ENCODE measurements at regions not wholly inside any gene's neighbourhood (a gene's known extent, or its start where the extent isn't known, plus 50 kb on each side); places are given as distances from the start of the nearest gene placed in this dataset.

GRCh38 chr13:100845128-100845757, 170.6 kb upstream of the TMTC4 start:
- FAIRE-seq = no peak
- 23% methylated on average over 3 of the region's 3 CpGs for WGBS (ENCODE audit: low lambda C conversion rate)
- no TSS peak for BruUV-seq (replicated peaks)
- DNase-seq (ENCODE audit: low spot score) = no peak
- Histone ChIP-seq H3K4me3 (replicated peaks in 1 of 3; ENCODE audit: insufficient read depth in 1 of 3, low read depth in 2 of 3, low read length in 3 of 3) (no peak overlapping the region), H3K36me3 (replicated peaks in 1 of 2; ENCODE audit: control insufficient read depth in 1 of 2, insufficient read depth in 2 of 2, low read length in 2 of 2) (no peaks in the 10 kb centered on the region), H4K20me1 (ENCODE audit: insufficient read depth, low read length) (no peaks in the 10 kb centered on the region), H3K9ac (ENCODE audit: insufficient read depth, low read depth, low read length) (no peak overlapping the region), H3K27ac (ENCODE audit: extremely low read length, insufficient read depth, low read length) (no peak overlapping the region), H3K4me1 (ENCODE audit: insufficient read depth, low read length) (no peaks in the 10 kb centered on the region), H3K9me3 (ENCODE audit: low read length) (peaks cover 4% of the 10 kb centered on the region; the same call in 1 of the 2 replicates), H2AFZ (ENCODE audit: low read length) (no peak overlapping the region), H3K27me3 (ENCODE audit: control insufficient read depth in 1 of 2, insufficient read depth in 2 of 2, low read length in 2 of 2) (peaks cover 1 to 9% of the 10 kb centered on the region in 2 experiments; a peak in 2 of 5 replicates), H3K79me2 (ENCODE audit: insufficient read depth, low read length) (no peaks in the 10 kb centered on the region), H3K4me2 (ENCODE audit: low read depth, low read length) (no peak overlapping the region)
- in situ Hi-C loops (cut with HindIII; ENCODE audit: extremely low pct_ligation_motif_present, low pct_unique_long_range_greater_than_20kb) (no loop called here), intact Hi-C loops (cut with micrococcal nuclease; ENCODE audit: unreplicated experiment) (no loop called here)
- no peak for TF ChIP-seq GPBP1L1 (CRISPR knock-in tag; IDR thresholded peaks at IDR 0.05)
- no peak for TF ChIP-seq SMAD1 (CRISPR knock-in tag; IDR thresholded peaks at IDR 0.05; ENCODE audit: borderline replicate concordance, low read depth)
- TF ChIP-seq SAFB2 (CRISPR knock-in tag; IDR thresholded peaks at IDR 0.05; ENCODE audit: borderline replicate concordance, low read depth) = no peak
- TF ChIP-seq ZIK1 (CRISPR knock-in tag; IDR thresholded peaks at IDR 0.05; ENCODE audit: borderline replicate concordance, low read depth) = no peak
- TF ChIP-seq CREM (IDR thresholded peaks at IDR 0.05) = no peak
- TF ChIP-seq CREM (CRISPR knock-in tag; IDR thresholded peaks at IDR 0.05) = no peak
- TF ChIP-seq NKX3-1 (CRISPR knock-in tag; IDR thresholded peaks at IDR 0.05) = no peak
- no peak for TF ChIP-seq TEAD2 (CRISPR knock-in tag; IDR thresholded peaks at IDR 0.05)
- no peak for ATAC-seq
- ChIA-PET POLR2A (no interaction called here), CTCF (ENCODE audit: low intra/inter-chr PET ratio, low total read pairs) (no interaction called here)

GRCh38 chr13:100842136-100842535, 167.5 kb upstream of the TMTC4 start:
- Histone ChIP-seq H3K36me3 (replicated peaks in 1 of 2; ENCODE audit: control insufficient read depth in 1 of 2, insufficient read depth in 2 of 2, low read length in 2 of 2) (no peaks in the 10 kb centered on the region), H2AFZ (ENCODE audit: low read length) (no peak overlapping the region), H3K9me3 (ENCODE audit: low read length) (no peaks in the 10 kb centered on the region), H4K20me1 (ENCODE audit: insufficient read depth, low read length) (no peaks in the 10 kb centered on the region), H3K9ac (ENCODE audit: insufficient read depth, low read depth, low read length) (no peak overlapping the region), H3K27me3 (ENCODE audit: control insufficient read depth in 1 of 2, insufficient read depth in 2 of 2, low read length in 2 of 2) (peaks cover 1 to 9% of the 10 kb centered on the region in 2 experiments; a peak in 2 of 5 replicates), H3K4me1 (ENCODE audit: insufficient read depth, low read length) (no peaks in the 10 kb centered on the region), H3K79me2 (ENCODE audit: insufficient read depth, low read length) (no peaks in the 10 kb centered on the region), H3K4me3 (replicated peaks in 1 of 3; ENCODE audit: insufficient read depth in 1 of 3, low read depth in 2 of 3, low read length in 3 of 3) (no peak overlapping the region), H3K27ac (ENCODE audit: extremely low read length, insufficient read depth, low read length) (no peak overlapping the region), H3K4me2 (ENCODE audit: low read depth, low read length) (no peak overlapping the region)
- in situ Hi-C loops (cut with HindIII; ENCODE audit: extremely low pct_ligation_motif_present, low pct_unique_long_range_greater_than_20kb) = no loop called here
- DNase-seq (ENCODE audit: low spot score) = no peak
- intact Hi-C loops (cut with micrococcal nuclease; ENCODE audit: unreplicated experiment) = no loop called here
- BruUV-seq (replicated peaks) = no TSS peak
- ATAC-seq = no peak
- FAIRE-seq = no peak
- ChIA-PET POLR2A (no interaction called here), CTCF (ENCODE audit: low intra/inter-chr PET ratio, low total read pairs) (no interaction called here)
- WGBS (ENCODE audit: low lambda C conversion rate) = 0% methylated on average over 1 of the region's 1 CpG
- TF ChIP-seq ZNF512B (CRISPR knock-in tag; IDR thresholded peaks at IDR 0.05; ENCODE audit: borderline replicate concordance) (no peak), ZNF615 (CRISPR knock-in tag; IDR thresholded peaks at IDR 0.05; ENCODE audit: borderline replicate concordance) (no peak), ZNF772 (CRISPR knock-in tag; IDR thresholded peaks at IDR 0.05) (no peak), YEATS4 (CRISPR knock-in tag; IDR thresholded peaks at IDR 0.05; ENCODE audit: borderline replicate concordance) (no peak), HNRNPUL1 (IDR thresholded peaks at IDR 0.05; ENCODE audit: low read depth, low read length) (no peak), ZBTB26 (CRISPR knock-in tag; IDR thresholded peaks at IDR 0.05; ENCODE audit: borderline replicate concordance) (no peak)
